H1 (cell line): ENCODE measurements at regions not wholly inside any gene's neighbourhood (a gene's known extent, or its start where the extent isn't known, plus 50 kb on each side); places are given as distances from the start of the nearest gene placed in this dataset.

Experiments used
- CTCF ChIA-PET: fragments of 300-600 bp; sonication (Branson Sonifier 250); formaldehyde crosslinking; loops from one replicate; lab custom pipeline; 2021; ENCODE audit not compliant: partially characterized antibody; lab: Charles Lee
- POLR2A ChIA-PET: fragments of 300-600 bp; sonication (Branson Sonifier 250); formaldehyde crosslinking; loops from one replicate; lab custom pipeline; 2021; ENCODE audit warnings: inconsistent platforms; ENCODE audit not compliant: partially characterized antibody; lab: Charles Lee
- DNase-seq, 2 experiments: peaks; one replicate each; pipeline versions ENCODE4 v3.0.0 to v3.0.0-alpha.2; 2010 to 2022; ENCODE audit warnings: low spot score in 2 of 2, low read depth in 1 of 2, mixed read lengths in 1 of 2
- FAIRE-seq: peaks from 2 replicates; lab custom pipeline; 2011; peaks lifted over from hg19 to GRCh38; lab: Jason Lieb, UNC
- H2AFZ ChIP-seq: 2 replicates; pipeline ENCODE4 v1.8.1; 2012; ENCODE audit warnings: low read length, inconsistent platforms
- H2AK5ac ChIP-seq: 2 replicates; pipeline ENCODE4 v1.6.1; 2013; ENCODE audit warnings: low read depth, low read length
- H2BK120ac ChIP-seq: replicated peaks from 2 replicates; pipeline ENCODE3; 2013; ENCODE audit warnings: low read depth, low read length, inconsistent platforms
- H2BK12ac ChIP-seq: 2 replicates; pipeline ENCODE4 v1.6.1; 2013; ENCODE audit warnings: low read depth, low read length
- H2BK15ac ChIP-seq: 2 replicates; pipeline ENCODE4 v1.6.1; 2013; ENCODE audit warnings: low read length
- H2BK20ac ChIP-seq: 2 replicates; pipeline ENCODE4 v1.6.1; 2013; ENCODE audit warnings: low read length
- H2BK5ac ChIP-seq: 2 replicates; pipeline ENCODE4 v1.6.1; 2013; ENCODE audit warnings: low read depth, low read length
- H3K14ac ChIP-seq: 2 replicates; pipeline ENCODE4 v1.6.1; 2013; ENCODE audit warnings: inconsistent platforms; ENCODE audit not compliant: insufficient read length
- H3K18ac ChIP-seq: 2 replicates; pipeline ENCODE4 v1.6.1; 2013; ENCODE audit warnings: low read length; ENCODE audit errors: extremely low read depth
- H3K23ac ChIP-seq: 2 replicates; pipeline ENCODE4 v1.6.1; 2013; ENCODE audit warnings: inconsistent platforms; ENCODE audit not compliant: insufficient read length
- H3K23me2 ChIP-seq: 2 replicates; pipeline ENCODE4 v1.6.1; 2013; ENCODE audit warnings: low read depth, low read length
- H3K27ac ChIP-seq: 2 replicates; pipeline ENCODE4 v1.6.1; 2011; ENCODE audit warnings: low read depth, low read length, inconsistent platforms
- H3K27me3 ChIP-seq, 4 experiments: replicated peaks in 1 of 4; 1 replicate in 1 of 4; 2 replicates in 3 of 4; pipeline versions ENCODE4 v1.6.1 to v1.8.1; 2011 to 2013; ENCODE audit warnings: low read length in 3 of 4, mild to moderate bottlenecking in 3 of 4, inconsistent platforms in 2 of 4, mixed read lengths in 2 of 4, moderate library complexity in 1 of 4; ENCODE audit not compliant: control insufficient read depth in 3 of 4, insufficient read depth in 3 of 4; ENCODE audit errors: extremely low read depth in 1 of 4
- H3K36me3 ChIP-seq, 4 experiments: 2 replicates each; pipeline versions ENCODE4 v1.6.1 to v1.8.1; 2011 to 2013; ENCODE audit warnings: mild to moderate bottlenecking in 4 of 4, low read length in 3 of 4, moderate library complexity in 2 of 4, control low read depth in 1 of 4, inconsistent platforms in 1 of 4; ENCODE audit not compliant: insufficient read depth in 4 of 4, control insufficient read depth in 2 of 4
- H3K4ac ChIP-seq: replicated peaks from 2 replicates; pipeline ENCODE3; 2013; ENCODE audit warnings: low read length, low read depth, mixed read lengths, inconsistent platforms; ENCODE audit not compliant: insufficient read length
- H3K4me1 ChIP-seq, 4 experiments: replicated peaks in 1 of 4; 1 replicate in 1 of 4; 2 replicates in 3 of 4; pipeline versions ENCODE4 v1.6.1 to v1.8.1; 2011 to 2013; ENCODE audit warnings: low read length in 3 of 4, inconsistent platforms in 2 of 4, mixed read lengths in 1 of 4; ENCODE audit not compliant: insufficient read depth in 4 of 4, control insufficient read depth in 3 of 4
- H3K4me2 ChIP-seq, 2 experiments: 2 replicates each; pipeline versions ENCODE4 v1.6.1 to v1.8.1; 2011 to 2013; ENCODE audit warnings: low read depth in 2 of 2, low read length in 2 of 2, control low read depth in 1 of 2, inconsistent platforms in 1 of 2, mild to moderate bottlenecking in 1 of 2; ENCODE audit not compliant: insufficient read depth in 1 of 2
- H3K4me3 ChIP-seq, 4 experiments: fragments of 200-600, 300-600 bp in 1 of 4; sonication (generic), shearing (Covaris generic), sonication (Bioruptor Twin) in 1 of 4; 2 replicates each; pipeline versions ENCODE4 v1.5.1 to v1.8.1; 2011 to 2016; ENCODE audit warnings: low read length in 4 of 4, low read depth in 3 of 4, control low read depth in 2 of 4, inconsistent platforms in 2 of 4, mild to moderate bottlenecking in 2 of 4, mixed read lengths in 1 of 4, moderate library complexity in 1 of 4; ENCODE audit not compliant: insufficient read depth in 2 of 4; ENCODE audit errors: extremely low read depth in 1 of 4
- H3K56ac ChIP-seq: replicated peaks from 2 replicates; pipeline ENCODE3; 2013; ENCODE audit warnings: low read depth, mild to moderate bottlenecking, mixed read lengths, low read length, inconsistent platforms; ENCODE audit not compliant: insufficient read length
- H3K79me1 ChIP-seq: 2 replicates; pipeline ENCODE4 v1.6.1; 2013; ENCODE audit warnings: low read depth, low read length, control low read depth
- H3K79me2 ChIP-seq, 2 experiments: 2 replicates each; pipeline versions ENCODE4 v1.6.1 to v1.8.1; 2012 to 2013; ENCODE audit warnings: low read length in 2 of 2, mild to moderate bottlenecking in 2 of 2, inconsistent platforms in 1 of 2; ENCODE audit not compliant: insufficient read depth in 2 of 2, control insufficient read depth in 1 of 2
- H3K9ac ChIP-seq, 4 experiments: replicated peaks in 1 of 4; 1 replicate in 1 of 4; 2 replicates in 3 of 4; pipeline versions ENCODE4 v1.6.1 to v1.8.1; 2011 to 2013; ENCODE audit warnings: low read depth in 3 of 4, low read length in 3 of 4, control low read depth in 2 of 4, mild to moderate bottlenecking in 2 of 4, moderate library complexity in 2 of 4, inconsistent platforms in 1 of 4; ENCODE audit errors: extremely low read depth in 1 of 4
- H3K9me3 ChIP-seq, 2 experiments: 2 replicates each; pipeline versions ENCODE4 v1.6.1 to v1.8.1; 2012 to 2013; ENCODE audit warnings: mild to moderate bottlenecking in 2 of 2, moderate library complexity in 2 of 2, control low read depth in 1 of 2, inconsistent platforms in 1 of 2, low read depth in 1 of 2, low read length in 1 of 2, mixed read lengths in 1 of 2; ENCODE audit not compliant: insufficient read depth in 2 of 2
- H4K20me1 ChIP-seq, 2 experiments: replicated peaks in 1 of 2; 2 replicates each; pipeline versions ENCODE3 to v1.8.1; 2011 to 2013; ENCODE audit warnings: inconsistent platforms in 2 of 2, low read length in 2 of 2, mild to moderate bottlenecking in 1 of 2; ENCODE audit not compliant: insufficient read depth in 2 of 2, control insufficient read depth in 1 of 2
- H4K5ac ChIP-seq: 2 replicates; pipeline ENCODE4 v1.6.1; 2013; ENCODE audit warnings: low read length, low read depth, mixed read lengths, inconsistent platforms; ENCODE audit not compliant: insufficient read length
- H4K8ac ChIP-seq: 2 replicates; pipeline ENCODE4 v1.8.0; 2013; ENCODE audit warnings: mild to moderate bottlenecking, moderate library complexity, low read length, inconsistent platforms; ENCODE audit not compliant: insufficient read depth; ENCODE audit errors: extremely low read depth
- H4K91ac ChIP-seq: replicated peaks from 2 replicates; pipeline ENCODE3; 2013; ENCODE audit warnings: low read length, mixed read lengths, inconsistent platforms; ENCODE audit not compliant: insufficient read length
- ASH2L ChIP-seq: fragments of 200-600, 300-600 bp; sonication (generic); IDR thresholded peaks from one replicate; pipeline ENCODE4 v1.7.1; 2017; ENCODE audit warnings: low read length
- ATF3 ChIP-seq: IDR thresholded peaks from 2 replicates; pipeline ENCODE4 v1.6.1; 2011; ENCODE audit warnings: low read depth, mild to moderate bottlenecking, low read length; ENCODE audit not compliant: insufficient read depth
- CREB1 ChIP-seq: IDR thresholded peaks from 2 replicates; pipeline ENCODE4 v1.6.1; 2012; ENCODE audit warnings: inconsistent platforms
- FOSL1 ChIP-seq: IDR thresholded peaks from 2 replicates; pipeline ENCODE4 v1.6.1; 2011; ENCODE audit warnings: mild to moderate bottlenecking, low read depth, low read length, moderate library complexity; ENCODE audit not compliant: insufficient read depth
- SIRT6 ChIP-seq: IDR thresholded peaks from one replicate; pipeline ENCODE4 v1.7.1; 2012; ENCODE audit warnings: low read length, inconsistent platforms
- TBP ChIP-seq: IDR thresholded peaks from 2 replicates; pipeline ENCODE4 v1.6.1; 2011; ENCODE audit warnings: low read depth, low read length, improper control_type of control experiment
- WGBS, 2 experiments: shearing (Covaris generic) in 1 of 2; methylation state at CpG; one replicate each; pipeline versions ENCODE4 v1.1.6 to v1.1.7; 2013 to 2015; ENCODE audit warnings: low lambda C conversion rate in 2 of 2, mixed read lengths in 2 of 2, inconsistent platforms in 1 of 2, low coverage in 1 of 2, missing lambda C conversion rate in 1 of 2; ENCODE audit not compliant: insufficient replicate concordance in 2 of 2, insufficient coverage in 1 of 2, insufficient read length in 1 of 2; ENCODE audit errors: extremely low coverage in 1 of 2, missing lambda C conversion rate in 1 of 2; 5-methylcytosine and 5-hydroxymethylcytosine counted together
- TF ChIP-seq, protein P1 (sequence below): IDR thresholded peaks from 2 replicates; pipeline ENCODE4 v1.6.1; 2011; ENCODE audit warnings: low read length, improper control_type of control experiment
- TF ChIP-seq, protein P2 (sequence below): IDR thresholded peaks from 2 replicates; pipeline ENCODE4 v1.6.1; 2012; ENCODE audit warnings: inconsistent platforms

GRCh38 chr3:115552007-115552406 is 71.3 kb upstream of the GAP43 start:
- Histone ChIP-seq H3K79me2 (no peaks in the 10 kb centered on the region), H2BK12ac (no peak overlapping the region), H2BK5ac (no peak overlapping the region), H3K23ac (no peak overlapping the region), H3K4ac (no peak overlapping the region), H4K91ac (no peak overlapping the region), H3K56ac (no peak overlapping the region), H4K20me1 (no peaks in the 10 kb centered on the region), H3K36me3 (no peaks in the 10 kb centered on the region), H3K9me3 (no peaks in the 10 kb centered on the region), H3K4me3 (no peak overlapping the region), H2AFZ (no peak overlapping the region), H2BK20ac (no peak overlapping the region), H3K18ac (no peak overlapping the region), H2BK15ac (no peak overlapping the region), H3K9ac (no peak overlapping the region), H2AK5ac (no peak overlapping the region), H3K4me2 (no peak overlapping the region), H3K27me3 (no peaks in the 10 kb centered on the region), H3K79me1 (no peaks in the 10 kb centered on the region), H4K8ac (no peak overlapping the region), H3K14ac (no peak overlapping the region), H3K27ac (no peak overlapping the region), H4K5ac (no peak overlapping the region), H3K23me2 (0 out of 2 replicates have a peak, but pooled peaks cover 2% of the 10 kb centered on the region), H3K4me1 (no peaks in the 10 kb centered on the region), H2BK120ac (no peak overlapping the region)
- FAIRE-seq (no peak), DNase-seq (no peak)
- CTCF ChIA-PET, result no interaction called here
- POLR2A ChIA-PET, result no interaction called here
- WGBS, 2 experiments, result 92% methylated on average over 3 of the region's 3 CpGs; no CpG with 5 or more reads in 1 of the 2 experiments
- TF ChIP-seq, protein P1, sequence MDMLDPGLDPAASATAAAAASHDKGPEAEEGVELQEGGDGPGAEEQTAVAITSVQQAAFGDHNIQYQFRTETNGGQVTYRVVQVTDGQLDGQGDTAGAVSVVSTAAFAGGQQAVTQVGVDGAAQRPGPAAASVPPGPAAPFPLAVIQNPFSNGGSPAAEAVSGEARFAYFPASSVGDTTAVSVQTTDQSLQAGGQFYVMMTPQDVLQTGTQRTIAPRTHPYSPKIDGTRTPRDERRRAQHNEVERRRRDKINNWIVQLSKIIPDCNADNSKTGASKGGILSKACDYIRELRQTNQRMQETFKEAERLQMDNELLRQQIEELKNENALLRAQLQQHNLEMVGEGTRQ, result no peak
- TF ChIP-seq CREB1 (no peak), ATF3 (no peak), FOSL1 (no peak), TBP (no peak), SIRT6 (no peak), ASH2L (no peak)
- TF ChIP-seq, protein P2, sequence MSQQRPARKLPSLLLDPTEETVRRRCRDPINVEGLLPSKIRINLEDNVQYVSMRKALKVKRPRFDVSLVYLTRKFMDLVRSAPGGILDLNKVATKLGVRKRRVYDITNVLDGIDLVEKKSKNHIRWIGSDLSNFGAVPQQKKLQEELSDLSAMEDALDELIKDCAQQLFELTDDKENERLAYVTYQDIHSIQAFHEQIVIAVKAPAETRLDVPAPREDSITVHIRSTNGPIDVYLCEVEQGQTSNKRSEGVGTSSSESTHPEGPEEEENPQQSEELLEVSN, result no peak
